WI38 (cell line): ENCODE measurements at regions not wholly inside any gene's neighbourhood (a gene's known extent, or its start where the extent isn't known, plus 50 kb on each side); places are given as distances from the start of the nearest gene placed in this dataset.

Experiments used
- H3K4me3 ChIP-seq: 2 replicates; pipeline ENCODE4 v1.5.1; 2011; ENCODE audit warnings: low read depth, mild to moderate bottlenecking, control low read depth, low read length
- CTCF ChIP-seq: IDR thresholded peaks from 2 replicates; pipeline ENCODE4 v1.5.1; 2012; ENCODE audit warnings: low read depth, mild to moderate bottlenecking, control low read depth, low read length

GRCh38 chr2:207413376-207413907 is 116.3 kb upstream of the CREB1 start:
- TF ChIP-seq CTCF: no peak
- no peak overlapping the region for H3K4me3 ChIP-seq

- no peak for TF ChIP-seq CTCF
- H3K4me3 ChIP-seq: no peak overlapping the region
Observed at GRCh38 chr2:207416111-207416510, 113.7 kb upstream of the CREB1 start.

GRCh38 chr2:207416900-207417299 is 112.9 kb upstream of the CREB1 start:
- no peak overlapping the region for H3K4me3 ChIP-seq
- TF ChIP-seq CTCF: no peak

- no peak for TF ChIP-seq CTCF
- no peak overlapping the region for H3K4me3 ChIP-seq
Observed at GRCh38 chr2:207417301-207417718, 112.5 kb upstream of the CREB1 start.

GRCh38 chr2:207418419-207418818 is 111.3 kb upstream of the CREB1 start:
- no peak overlapping the region for H3K4me3 ChIP-seq
- no peak for TF ChIP-seq CTCF

- no peak for TF ChIP-seq CTCF
- no peak overlapping the region for H3K4me3 ChIP-seq
Observed at GRCh38 chr2:207419331-207419730, 110.4 kb upstream of the CREB1 start.

- no peak for TF ChIP-seq CTCF
- no peak overlapping the region for H3K4me3 ChIP-seq
Observed at GRCh38 chr2:207421671-207422070, 108.1 kb upstream of the CREB1 start.
